GM23338 (cell line): ENCODE measurements at regions not wholly inside any gene's neighbourhood (a gene's known extent, or its start where the extent isn't known, plus 50 kb on each side); places are given as distances from the start of the nearest gene placed in this dataset.

Source experiments
- CREB1 ChIP-seq: fragments of 250-450 bp; sonication (Bioruptor Pico); IDR thresholded peaks from 2 replicates; pipeline ENCODE4 v1.5.0; 2020; ENCODE audit warnings: low read depth, mild to moderate bottlenecking, moderate library complexity
- EZH2 ChIP-seq: fragments of 200-600 bp; sonication (generic); IDR thresholded peaks from one replicate; pipeline ENCODE4 v1.8.0; 2017; ENCODE audit warnings: antibody characterized with exemption, mild to moderate bottlenecking, low read depth; ENCODE audit not compliant: unreplicated experiment
- EZH2phosphoT487 ChIP-seq: fragments of 200-600 bp; sonication (generic); IDR thresholded peaks from one replicate; pipeline ENCODE4 v1.8.1; 2018; ENCODE audit warnings: antibody characterized with exemption; ENCODE audit not compliant: unreplicated experiment
- POLR2AphosphoS5 ChIP-seq: IDR thresholded peaks from 2 replicates; pipeline ENCODE4 v1.6.1; 2016; ENCODE audit warnings: antibody characterized with exemption, low read depth
- TF ChIP-seq, protein P1 (sequence below), 2 experiments: fragments of 200-600 bp in 1 of 2; sonication (generic) in 1 of 2; conservative IDR thresholded peaks; 2 replicates each; pipeline versions ENCODE4 v1.5.1 to v1.6.1; 2016 to 2017; ENCODE audit warnings: antibody characterized with exemption in 2 of 2, low read depth in 2 of 2, mild to moderate bottlenecking in 2 of 2, moderate library complexity in 1 of 2
- TF ChIP-seq, protein P2 (sequence below): IDR thresholded peaks from 2 replicates; pipeline ENCODE4 v1.6.1; 2016; ENCODE audit warnings: antibody characterized with exemption

GRCh38 chr14:27067961-27068360 is 470.1 kb upstream of the NOVA1 start:
- TF ChIP-seq, protein P1, sequence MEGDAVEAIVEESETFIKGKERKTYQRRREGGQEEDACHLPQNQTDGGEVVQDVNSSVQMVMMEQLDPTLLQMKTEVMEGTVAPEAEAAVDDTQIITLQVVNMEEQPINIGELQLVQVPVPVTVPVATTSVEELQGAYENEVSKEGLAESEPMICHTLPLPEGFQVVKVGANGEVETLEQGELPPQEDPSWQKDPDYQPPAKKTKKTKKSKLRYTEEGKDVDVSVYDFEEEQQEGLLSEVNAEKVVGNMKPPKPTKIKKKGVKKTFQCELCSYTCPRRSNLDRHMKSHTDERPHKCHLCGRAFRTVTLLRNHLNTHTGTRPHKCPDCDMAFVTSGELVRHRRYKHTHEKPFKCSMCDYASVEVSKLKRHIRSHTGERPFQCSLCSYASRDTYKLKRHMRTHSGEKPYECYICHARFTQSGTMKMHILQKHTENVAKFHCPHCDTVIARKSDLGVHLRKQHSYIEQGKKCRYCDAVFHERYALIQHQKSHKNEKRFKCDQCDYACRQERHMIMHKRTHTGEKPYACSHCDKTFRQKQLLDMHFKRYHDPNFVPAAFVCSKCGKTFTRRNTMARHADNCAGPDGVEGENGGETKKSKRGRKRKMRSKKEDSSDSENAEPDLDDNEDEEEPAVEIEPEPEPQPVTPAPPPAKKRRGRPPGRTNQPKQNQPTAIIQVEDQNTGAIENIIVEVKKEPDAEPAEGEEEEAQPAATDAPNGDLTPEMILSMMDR (conservative IDR thresholded peaks at IDR 0.05; ENCODE audit: low read depth in 2 of 2), result no peak
- TF ChIP-seq, protein P2, sequence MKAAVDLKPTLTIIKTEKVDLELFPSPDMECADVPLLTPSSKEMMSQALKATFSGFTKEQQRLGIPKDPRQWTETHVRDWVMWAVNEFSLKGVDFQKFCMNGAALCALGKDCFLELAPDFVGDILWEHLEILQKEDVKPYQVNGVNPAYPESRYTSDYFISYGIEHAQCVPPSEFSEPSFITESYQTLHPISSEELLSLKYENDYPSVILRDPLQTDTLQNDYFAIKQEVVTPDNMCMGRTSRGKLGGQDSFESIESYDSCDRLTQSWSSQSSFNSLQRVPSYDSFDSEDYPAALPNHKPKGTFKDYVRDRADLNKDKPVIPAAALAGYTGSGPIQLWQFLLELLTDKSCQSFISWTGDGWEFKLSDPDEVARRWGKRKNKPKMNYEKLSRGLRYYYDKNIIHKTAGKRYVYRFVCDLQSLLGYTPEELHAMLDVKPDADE, result no peak
- TF ChIP-seq EZH2, result no peak
- no peak for TF ChIP-seq CREB1 (CRISPR knock-in tag)
- no peak for TF ChIP-seq EZH2phosphoT487
- no peak for TF ChIP-seq POLR2AphosphoS5
